GM18861 (cell line): ENCODE measurements at regions not wholly inside any gene's neighbourhood (a gene's known extent, or its start where the extent isn't known, plus 50 kb on each side); places are given as distances from the start of the nearest gene placed in this dataset.
"Not testable (repeated sequence)": the region's sequence is repeated elsewhere in the genome, so short reads cannot be mapped to it uniquely, and the experiment has no call there.

Experiments
- ATAC-seq: cut with Tn5 transposase; IDR thresholded peaks from one replicate; pipeline ENCODE4 v1.9.1; 2021; ENCODE audit not compliant: unreplicated experiment

GRCh38 chr12:82300611-82301010 is 57.6 kb downstream of the CCDC59 start:
- no peak for ATAC-seq

- ATAC-seq, result no peak
These were observed 58.7 kb downstream of the CCDC59 start for GRCh38 chr12:82299319-82300025.

GRCh38 chr12:82290415-82290814 is 67.8 kb downstream of the CCDC59 start:
- no peak for ATAC-seq

GRCh38 chr12:82281335-82281734 is 76.9 kb downstream of the CCDC59 start:
- ATAC-seq, result not testable (repeated sequence)

- no peak for ATAC-seq
These were observed 78.6 kb downstream of the CCDC59 start for GRCh38 chr12:82279536-82280058.

- no peak for ATAC-seq
These were observed 80.6 kb downstream of the CCDC59 start for GRCh38 chr12:82277582-82277981.

GRCh38 chr12:82242729-82243128 is 115.5 kb downstream of the CCDC59 start:
- ATAC-seq, result no peak

GRCh38 chr12:82225871-82226270 is 132.3 kb downstream of the CCDC59 start:
- no peak for ATAC-seq

- no peak for ATAC-seq
These were observed 134.8 kb downstream of the CCDC59 start for GRCh38 chr12:82223426-82223825.

GRCh38 chr12:82216475-82216874 is 141.7 kb downstream of the CCDC59 start:
- ATAC-seq, result no peak

GRCh38 chr12:82213761-82214160 is 144.4 kb downstream of the CCDC59 start:
- no peak for ATAC-seq

- ATAC-seq, result no peak
These were observed 147.3 kb downstream of the CCDC59 start for GRCh38 chr12:82210882-82211281.

- ATAC-seq, result no peak
These were observed 148.7 kb downstream of the CCDC59 start for GRCh38 chr12:82209533-82209932.

GRCh38 chr12:82207556-82207955 is 150.6 kb downstream of the CCDC59 start:
- no peak for ATAC-seq

GRCh38 chr12:82203086-82203485 is 155.1 kb downstream of the CCDC59 start:
- no peak for ATAC-seq

- ATAC-seq, result no peak
These were observed 170.6 kb downstream of the CCDC59 start for GRCh38 chr12:82187595-82187994.

- ATAC-seq, result no peak
These were observed 171.2 kb downstream of the CCDC59 start for GRCh38 chr12:82187011-82187410.

- ATAC-seq, result no peak
These were observed 171.9 kb downstream of the CCDC59 start for GRCh38 chr12:82186282-82186681.

- ATAC-seq, result no peak
These were observed 173.3 kb downstream of the CCDC59 start for GRCh38 chr12:82184844-82185243.

GRCh38 chr12:82182601-82183190 is 175.5 kb downstream of the CCDC59 start:
- no peak for ATAC-seq

GRCh38 chr12:82176761-82177490 is 181.3 kb downstream of the CCDC59 start:
- no peak for ATAC-seq

- no peak for ATAC-seq
These were observed 182.2 kb downstream of the CCDC59 start for GRCh38 chr12:82176026-82176425.
